Activated naive CD8-positive, alpha-beta T cell (primary cell): ENCODE measurements at regions not wholly inside any gene's neighbourhood (a gene's known extent, or its start where the extent isn't known, plus 50 kb on each side); places are given as distances from the start of the nearest gene placed in this dataset.

Experiments
- H3K27ac Mint-ChIP-seq: one replicate; pipeline ENCODE4 v1.8.0; 2021; ENCODE audit warnings: mixed read lengths
- H3K27me3 Mint-ChIP-seq: one replicate; pipeline ENCODE4 v1.8.0; 2021; ENCODE audit warnings: mixed read lengths
- H3K36me3 Mint-ChIP-seq: one replicate; pipeline ENCODE4 v1.8.0; 2021; ENCODE audit warnings: mixed read lengths
- H3K4me1 Mint-ChIP-seq: one replicate; pipeline ENCODE4 v1.8.0; 2021; ENCODE audit warnings: low read depth, mixed read lengths
- H3K4me3 Mint-ChIP-seq: one replicate; pipeline ENCODE4 v1.8.0; 2021; ENCODE audit warnings: mild to moderate bottlenecking, mixed read lengths
- H3K9me3 Mint-ChIP-seq: one replicate; pipeline ENCODE4 v1.8.0; 2021; ENCODE audit warnings: low read depth, mixed read lengths

DNA sequence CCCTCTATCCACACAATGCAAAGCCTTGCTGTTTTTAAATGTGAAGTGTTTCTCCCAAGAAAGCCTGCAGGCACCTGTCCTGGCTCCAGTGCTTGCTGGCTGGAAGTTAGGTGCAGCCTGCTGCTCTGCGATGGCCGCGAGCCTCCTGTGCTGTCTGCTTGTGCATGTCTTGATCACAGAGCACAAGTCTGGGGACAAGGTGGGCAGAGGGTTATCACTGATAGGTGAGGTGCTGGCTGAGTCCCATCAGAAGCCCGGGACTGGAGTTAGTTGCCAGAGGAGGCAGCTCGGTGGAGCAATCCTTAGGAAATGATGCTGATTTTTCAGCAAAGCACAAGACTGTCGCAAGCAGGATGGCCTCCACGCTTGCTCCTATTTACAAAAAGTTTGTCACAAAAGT is 137.8 kb upstream of the AJAP1 start:
- Mint-ChIP-seq H3K36me3 (no peaks in the 10 kb centered on the region), H3K9me3 (no peaks in the 10 kb centered on the region), H3K27ac (no peak overlapping the region), H3K27me3 (peaks cover 2% of the 10 kb centered on the region), H3K4me3 (no peak overlapping the region), H3K4me1 (no peaks in the 10 kb centered on the region)

DNA sequence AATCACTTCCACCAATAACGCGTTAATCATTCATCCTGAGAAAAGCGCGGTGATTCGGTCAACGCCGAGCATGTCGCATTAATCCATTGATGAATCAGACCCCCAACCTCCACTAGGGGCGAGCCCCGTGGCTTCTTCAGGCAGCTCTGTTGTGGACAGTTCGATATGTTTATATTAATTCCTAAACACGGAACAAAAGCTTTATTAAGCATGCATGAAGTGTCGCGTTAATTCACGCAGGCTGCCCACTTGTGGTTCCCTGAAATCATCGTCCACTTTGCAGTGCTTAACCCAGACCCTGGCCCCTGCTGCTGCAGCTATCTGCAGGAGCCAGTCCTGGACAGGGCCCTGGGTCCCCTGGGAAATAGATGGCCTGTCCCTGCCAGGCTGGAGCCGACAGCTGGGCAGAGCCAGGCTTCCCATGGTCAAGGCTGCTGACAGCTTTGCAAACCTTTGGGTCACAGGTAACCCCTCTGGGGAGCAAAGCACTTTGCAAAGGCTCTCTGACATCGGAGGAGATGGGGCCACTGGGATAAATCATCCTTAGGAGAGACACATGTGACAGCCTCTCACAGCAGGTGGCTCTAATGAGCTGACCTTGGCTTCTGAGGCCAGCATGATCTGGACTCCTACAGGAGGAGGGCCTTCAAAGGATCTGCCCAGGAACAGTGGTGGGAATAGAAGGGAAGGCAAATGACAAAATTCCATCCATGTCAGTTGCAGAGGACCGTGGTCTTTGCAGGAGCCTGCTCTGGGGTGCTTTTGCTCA is 137.0 kb upstream of the AJAP1 start:
- no peak overlapping the region for H3K27ac Mint-ChIP-seq
- no peaks in the 10 kb centered on the region for H3K36me3 Mint-ChIP-seq
- H3K27me3 Mint-ChIP-seq: no peaks in the 10 kb centered on the region
- H3K9me3 Mint-ChIP-seq: no peaks in the 10 kb centered on the region
- no peak overlapping the region for H3K4me3 Mint-ChIP-seq
- no peaks in the 10 kb centered on the region for H3K4me1 Mint-ChIP-seq

DNA sequence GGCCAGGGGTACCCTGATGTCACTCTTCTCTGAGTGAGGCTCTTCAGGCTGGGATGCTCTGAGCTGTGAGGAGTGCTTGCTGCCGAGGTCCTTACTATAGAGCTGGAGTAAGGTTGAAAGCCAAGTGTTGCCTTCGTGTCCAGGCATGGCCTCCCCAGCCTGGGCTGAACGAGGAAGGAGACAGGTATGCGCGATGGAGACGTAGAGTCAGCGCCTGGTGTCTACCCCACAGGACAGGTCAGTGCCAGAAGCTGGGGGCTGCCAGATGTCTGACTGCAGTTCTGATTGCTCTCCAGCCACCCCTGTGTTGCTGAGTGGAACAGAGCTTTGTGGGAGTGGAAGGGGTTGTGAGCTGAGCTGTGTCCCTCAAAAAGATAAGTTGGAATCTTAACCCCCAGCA is 135.8 kb upstream of the AJAP1 start:
- Mint-ChIP-seq H3K4me3 (no peak overlapping the region), H3K27me3 (no peaks in the 10 kb centered on the region)

DNA sequence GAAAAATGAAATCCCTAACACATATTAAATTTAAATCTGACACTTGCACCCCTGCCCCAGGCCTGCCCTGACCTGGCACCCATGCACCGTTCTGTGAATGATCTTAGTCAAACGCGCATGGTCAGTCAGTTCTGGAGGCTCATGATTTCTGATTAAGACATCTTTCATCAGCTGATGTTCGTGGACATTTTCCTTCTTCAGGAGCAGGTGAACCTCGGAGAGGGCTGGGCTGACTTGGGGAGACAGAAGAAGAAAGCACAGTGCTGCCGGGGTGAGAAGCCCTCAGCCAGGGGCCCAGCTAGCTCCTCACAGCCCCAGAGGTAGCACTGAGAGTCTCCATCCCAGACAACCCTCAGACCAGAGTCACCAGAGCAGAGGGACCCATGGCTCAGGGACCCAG is 134.5 kb upstream of the AJAP1 start:
- Mint-ChIP-seq H3K4me1 (no peaks in the 10 kb centered on the region), H3K9me3 (no peaks in the 10 kb centered on the region), H3K27ac (no peak overlapping the region), H3K27me3 (no peaks in the 10 kb centered on the region), H3K4me3 (no peak overlapping the region), H3K36me3 (no peaks in the 10 kb centered on the region)

More for the DNA sequence above, 135.8 kb upstream of the AJAP1 start:
- H3K27ac Mint-ChIP-seq: no peak overlapping the region
- H3K36me3 Mint-ChIP-seq: no peaks in the 10 kb centered on the region
- H3K9me3 Mint-ChIP-seq: no peaks in the 10 kb centered on the region
- H3K4me1 Mint-ChIP-seq: no peaks in the 10 kb centered on the region

DNA sequence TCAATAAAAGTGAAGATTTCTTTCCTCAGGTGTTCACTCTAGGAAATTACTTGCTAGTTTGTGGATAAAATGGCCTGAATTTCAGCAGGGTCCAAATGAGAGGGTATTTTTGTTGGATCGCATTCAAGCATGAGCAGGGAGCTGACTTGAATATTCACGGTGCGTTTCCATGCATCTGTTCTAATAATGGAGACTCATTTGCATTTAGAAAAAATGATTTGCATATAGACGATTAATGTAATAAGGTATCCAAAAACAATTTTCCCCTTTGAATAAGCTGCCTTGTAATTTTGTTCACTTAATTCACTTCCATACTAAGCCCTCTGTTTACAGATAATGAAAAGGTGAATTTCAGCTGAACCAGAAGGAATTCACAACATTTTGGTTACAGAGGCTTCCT is 130.9 kb upstream of the AJAP1 start:
- no peaks in the 10 kb centered on the region for H3K27me3 Mint-ChIP-seq
- H3K27ac Mint-ChIP-seq: no peak overlapping the region
- no peak overlapping the region for H3K4me3 Mint-ChIP-seq
- no peaks in the 10 kb centered on the region for H3K4me1 Mint-ChIP-seq
- no peaks in the 10 kb centered on the region for H3K36me3 Mint-ChIP-seq
- H3K9me3 Mint-ChIP-seq: no peaks in the 10 kb centered on the region

DNA sequence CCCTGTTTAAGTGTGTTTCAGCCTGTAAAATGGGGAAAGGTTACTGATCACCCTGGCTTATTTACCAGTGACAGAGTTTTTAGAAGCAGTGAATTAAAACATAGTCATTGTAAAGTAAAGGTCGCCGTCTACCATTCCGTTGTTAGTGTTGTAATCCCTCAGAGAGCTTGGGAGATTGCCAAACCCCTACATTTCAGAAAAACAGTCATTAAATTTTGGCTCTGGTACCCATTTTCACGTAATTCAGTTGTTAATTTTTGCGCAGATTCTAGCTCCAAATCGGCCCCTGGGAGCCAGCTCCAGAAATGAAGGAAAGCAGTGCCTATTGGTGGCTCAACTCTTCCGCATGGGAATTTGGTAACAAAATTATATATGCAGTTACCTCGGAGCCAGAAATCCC is 127.7 kb upstream of the AJAP1 start:
- Mint-ChIP-seq H3K4me1 (no peaks in the 10 kb centered on the region), H3K27me3 (peaks cover 3% of the 10 kb centered on the region), H3K9me3 (no peaks in the 10 kb centered on the region), H3K4me3 (no peak overlapping the region), H3K36me3 (no peaks in the 10 kb centered on the region), H3K27ac (no peak overlapping the region)

DNA sequence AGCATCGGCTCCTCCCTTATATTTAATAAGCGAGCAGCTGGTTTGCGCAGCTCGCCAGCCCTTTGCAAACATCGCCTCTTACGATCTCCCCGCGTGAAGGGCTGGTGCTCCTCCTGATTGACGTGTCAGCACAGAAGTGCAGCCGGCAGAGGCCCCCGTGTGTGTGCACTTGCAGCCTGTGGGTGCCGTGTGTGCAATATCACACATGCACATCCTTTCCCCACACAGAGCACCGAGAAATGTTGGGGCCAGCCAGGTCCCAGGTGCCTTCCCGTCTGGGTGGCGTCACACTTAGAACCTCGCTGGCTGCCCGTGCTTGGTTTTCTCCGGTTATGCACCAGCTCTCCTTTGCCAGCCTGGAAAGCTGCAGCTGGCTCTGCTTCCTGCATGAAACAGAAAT is 126.6 kb upstream of the AJAP1 start:
- no peak overlapping the region for H3K27ac Mint-ChIP-seq
- H3K27me3 Mint-ChIP-seq: peaks cover 9% of the 10 kb centered on the region
- H3K36me3 Mint-ChIP-seq: no peaks in the 10 kb centered on the region
- no peak overlapping the region for H3K4me3 Mint-ChIP-seq
- no peaks in the 10 kb centered on the region for H3K4me1 Mint-ChIP-seq
- no peaks in the 10 kb centered on the region for H3K9me3 Mint-ChIP-seq

DNA sequence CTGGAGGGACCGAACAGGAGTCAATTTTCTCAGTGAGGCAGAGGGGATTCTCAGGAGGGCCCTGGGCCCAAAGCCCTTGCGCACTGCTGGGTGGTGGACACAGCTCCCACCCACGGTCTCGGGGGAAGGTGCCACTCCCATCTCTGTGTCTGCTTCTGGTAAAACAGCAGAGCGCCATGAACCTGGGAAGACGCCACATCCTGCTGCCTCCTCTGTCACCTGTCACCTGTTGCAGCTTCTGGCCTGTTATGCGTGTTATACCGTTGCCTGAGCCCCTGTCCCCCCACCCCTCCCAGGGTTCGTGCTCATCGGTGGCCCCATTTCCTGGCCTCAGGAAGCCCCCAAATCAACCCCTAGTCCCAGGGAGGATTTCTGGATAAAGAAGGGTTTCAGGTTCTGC is 125.8 kb upstream of the AJAP1 start:
- Mint-ChIP-seq H3K27me3 (peaks cover 9% of the 10 kb centered on the region), H3K27ac (no peak overlapping the region), H3K9me3 (no peaks in the 10 kb centered on the region), H3K36me3 (no peaks in the 10 kb centered on the region), H3K4me3 (no peak overlapping the region), H3K4me1 (no peaks in the 10 kb centered on the region)

DNA sequence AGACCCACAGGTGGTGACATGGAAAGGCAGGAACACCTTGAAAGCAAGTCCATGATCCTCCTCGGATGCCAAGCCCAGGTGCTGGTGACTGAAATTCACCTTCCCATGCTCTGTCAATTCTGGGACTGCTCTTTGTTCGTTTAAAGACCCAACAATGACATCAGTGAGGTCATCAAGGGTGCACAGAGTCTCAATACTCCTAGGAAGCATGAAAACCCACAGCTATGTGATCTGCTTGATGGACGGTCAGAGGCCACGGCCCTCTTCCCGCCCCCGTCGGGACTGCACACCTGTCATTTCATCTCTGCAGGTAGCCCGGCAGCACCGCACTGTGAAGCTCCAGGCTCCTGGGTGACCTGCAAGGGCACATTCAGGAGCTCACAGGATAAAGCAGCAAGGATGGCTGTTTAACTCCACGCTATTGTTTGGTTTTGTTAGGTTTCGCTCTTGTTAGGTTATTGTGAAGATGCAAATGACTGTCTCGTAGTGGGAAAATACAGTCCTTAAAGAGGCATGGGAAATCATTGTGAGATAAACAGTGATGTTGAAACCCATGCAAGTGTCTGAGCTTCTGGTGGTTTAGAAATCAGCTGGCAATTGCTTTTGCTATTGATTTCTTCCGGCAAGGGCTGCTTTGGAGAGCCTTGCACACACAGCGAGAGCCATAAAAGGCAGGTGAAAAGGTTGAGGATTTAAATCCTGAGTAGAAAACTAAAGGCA is 124.8 kb upstream of the AJAP1 start:
- Mint-ChIP-seq H3K9me3 (no peaks in the 10 kb centered on the region), H3K4me1 (no peaks in the 10 kb centered on the region), H3K27me3 (peaks cover 9% of the 10 kb centered on the region), H3K4me3 (no peak overlapping the region), H3K36me3 (no peaks in the 10 kb centered on the region), H3K27ac (no peak overlapping the region)

DNA sequence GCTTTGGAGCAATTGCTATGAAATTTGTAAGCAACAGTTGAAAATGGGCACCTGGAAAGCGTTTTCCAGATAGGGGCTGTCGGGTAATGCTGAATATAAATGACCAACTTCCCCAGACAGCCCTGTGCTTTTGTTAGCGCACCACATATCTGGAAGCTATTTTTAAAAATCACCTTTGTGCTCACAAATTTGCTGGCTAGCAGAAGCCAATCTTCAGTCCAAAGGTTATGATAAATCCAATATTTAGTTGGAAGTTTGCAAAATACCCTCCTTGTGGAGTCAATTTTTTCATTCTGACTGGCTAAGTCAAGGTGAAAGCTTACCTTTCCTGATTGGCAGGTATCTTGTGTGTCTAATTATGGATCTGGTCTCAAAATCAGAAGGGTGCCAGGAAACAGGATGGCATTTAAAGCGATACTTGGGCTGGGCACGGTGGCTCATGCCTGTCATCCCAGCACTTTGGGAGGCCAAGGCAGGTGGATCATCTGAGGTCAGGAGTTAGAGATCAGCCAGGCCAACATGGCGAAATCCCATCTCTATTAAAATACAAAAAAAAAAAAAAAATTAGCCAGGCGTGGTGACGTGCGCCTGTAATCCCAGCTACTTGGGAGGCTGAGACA is 124.1 kb upstream of the AJAP1 start:
- Mint-ChIP-seq H3K4me1 (no peaks in the 10 kb centered on the region), H3K9me3 (no peaks in the 10 kb centered on the region), H3K4me3 (no peak overlapping the region), H3K36me3 (no peaks in the 10 kb centered on the region), H3K27ac (no peak overlapping the region), H3K27me3 (peaks cover 12% of the 10 kb centered on the region)

DNA sequence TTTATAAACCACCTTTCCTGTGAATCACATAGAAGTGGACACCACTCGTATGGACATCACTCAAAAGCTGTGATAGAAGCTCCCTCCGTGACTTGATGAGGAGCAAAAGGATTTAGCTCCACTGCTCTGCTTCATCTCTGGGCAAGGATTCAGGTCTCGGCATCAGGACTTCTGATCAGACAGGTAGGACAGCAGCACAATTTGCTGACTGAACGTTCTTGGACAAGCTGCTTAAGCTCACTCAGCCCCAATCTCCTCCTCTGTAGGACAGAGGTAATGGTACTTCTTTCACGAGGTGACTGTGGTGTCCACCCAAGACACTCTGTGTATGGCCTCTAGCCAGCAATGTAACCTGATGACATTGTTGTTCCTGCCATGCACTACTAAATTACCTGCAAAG is 122.6 kb upstream of the AJAP1 start:
- H3K4me1 Mint-ChIP-seq: no peaks in the 10 kb centered on the region
- H3K9me3 Mint-ChIP-seq: no peaks in the 10 kb centered on the region
- H3K27me3 Mint-ChIP-seq: peaks cover 12% of the 10 kb centered on the region
- H3K4me3 Mint-ChIP-seq: no peak overlapping the region
- H3K27ac Mint-ChIP-seq: no peak overlapping the region
- H3K36me3 Mint-ChIP-seq: no peaks in the 10 kb centered on the region

DNA sequence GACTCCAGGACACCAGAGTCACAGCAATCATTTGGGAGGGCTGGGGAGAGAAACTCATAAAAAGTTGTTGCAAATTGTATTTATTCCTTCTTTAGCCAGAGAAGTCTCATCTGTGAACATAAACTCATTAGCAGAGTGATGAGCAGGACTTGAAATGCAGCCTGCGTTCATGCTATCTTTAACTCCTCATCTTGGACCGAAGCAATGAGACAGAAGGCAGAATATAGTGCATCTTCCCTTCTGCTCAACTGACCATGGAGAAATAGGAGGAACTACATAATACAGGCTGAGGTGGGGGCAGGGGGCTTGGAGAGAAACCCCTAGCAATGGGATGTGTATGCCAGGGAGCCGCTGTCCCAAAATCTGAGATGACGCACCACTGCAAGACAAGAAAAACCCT is 121.8 kb upstream of the AJAP1 start:
- Mint-ChIP-seq H3K27me3 (peaks cover 12% of the 10 kb centered on the region), H3K27ac (no peak overlapping the region), H3K4me3 (no peak overlapping the region), H3K36me3 (no peaks in the 10 kb centered on the region), H3K4me1 (no peaks in the 10 kb centered on the region), H3K9me3 (no peaks in the 10 kb centered on the region)

DNA sequence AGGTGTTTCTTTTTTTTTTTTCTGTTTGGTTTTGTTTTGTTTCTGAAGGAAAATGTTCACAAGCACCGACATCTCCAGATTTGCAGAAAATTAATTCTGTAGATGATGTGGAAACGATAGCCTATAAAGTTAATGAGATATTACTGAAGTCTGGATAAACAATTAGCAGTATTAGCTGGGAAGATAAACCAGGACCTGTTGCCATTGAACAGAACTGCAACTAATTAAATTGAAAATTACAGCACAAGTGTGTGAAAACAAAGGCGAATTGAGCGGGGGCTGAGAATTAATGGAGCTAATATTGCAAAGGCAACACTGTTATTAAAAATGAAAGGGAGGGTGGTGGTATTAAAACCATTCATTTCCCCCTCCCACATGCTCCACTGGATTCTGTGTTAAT is 107.5 kb upstream of the AJAP1 start:
- no peak overlapping the region for H3K27ac Mint-ChIP-seq
- no peak overlapping the region for H3K4me3 Mint-ChIP-seq
- H3K9me3 Mint-ChIP-seq: peaks cover 9% of the 10 kb centered on the region
- H3K36me3 Mint-ChIP-seq: no peaks in the 10 kb centered on the region
- H3K4me1 Mint-ChIP-seq: no peaks in the 10 kb centered on the region
- H3K27me3 Mint-ChIP-seq: peaks cover 5% of the 10 kb centered on the region

DNA sequence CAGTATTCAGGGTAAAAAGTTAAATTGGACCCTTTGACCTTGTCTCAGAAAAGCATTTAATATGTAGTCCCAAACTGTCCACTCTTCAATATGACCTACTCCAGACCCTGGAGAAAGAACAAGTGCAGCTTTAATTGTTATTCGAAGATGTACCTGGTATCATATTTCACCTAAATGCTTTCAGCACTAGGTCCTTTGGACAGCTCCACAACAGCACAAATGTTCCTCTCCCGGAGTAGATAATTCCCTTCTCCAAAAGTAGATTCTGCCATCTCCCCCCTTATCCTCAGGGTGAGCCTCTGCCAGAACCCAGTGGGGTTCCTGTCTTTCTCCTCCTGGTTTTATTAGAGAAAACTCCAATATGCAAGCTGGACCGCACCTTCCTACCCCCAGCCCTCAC is 104.5 kb upstream of the AJAP1 start:
- Mint-ChIP-seq H3K27ac (no peak overlapping the region), H3K27me3 (peaks cover 6% of the 10 kb centered on the region), H3K4me1 (no peaks in the 10 kb centered on the region)

DNA sequence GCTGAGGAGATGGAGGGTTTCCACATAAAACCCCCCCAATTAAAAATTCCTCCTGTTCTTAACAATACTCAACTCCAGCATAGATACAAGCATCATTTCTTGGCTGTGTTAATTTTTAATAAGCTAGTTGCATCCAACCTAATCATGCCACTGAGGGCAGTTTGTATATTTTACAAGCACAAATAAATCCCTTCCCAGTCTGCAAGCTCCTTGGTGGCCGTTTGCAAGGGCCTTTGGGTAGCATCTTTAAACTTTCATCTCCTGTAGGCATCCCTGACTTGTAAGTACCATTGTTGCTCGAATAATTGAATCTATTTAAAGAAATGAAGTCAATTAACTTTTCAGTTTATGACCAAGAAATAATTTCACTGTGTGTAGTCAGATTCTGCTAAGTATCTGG is 103.5 kb upstream of the AJAP1 start:
- Mint-ChIP-seq H3K4me1 (no peaks in the 10 kb centered on the region), H3K27ac (no peak overlapping the region), H3K27me3 (peaks cover 7% of the 10 kb centered on the region), H3K36me3 (no peaks in the 10 kb centered on the region), H3K9me3 (no peaks in the 10 kb centered on the region), H3K4me3 (no peak overlapping the region)

More for the DNA sequence above, 104.5 kb upstream of the AJAP1 start:
- Mint-ChIP-seq H3K9me3 (no peaks in the 10 kb centered on the region), H3K4me3 (no peak overlapping the region), H3K36me3 (no peaks in the 10 kb centered on the region)
